ENCODE measurements at regions not wholly inside any gene's neighbourhood (a gene's known extent, or its start where the extent isn't known, plus 50 kb on each side); places are given as distances from the start of the nearest gene placed in this dataset.

- Mint-ChIP-seq H3K27ac (ENCODE audit: unreplicated experiment) (no peak overlapping the region), H3K9me3 (ENCODE audit: low read depth) (peaks cover 10% of the 10 kb centered on the region), H3K27me3 (ENCODE audit: low read depth) (no peaks in the 10 kb centered on the region), H3K36me3 (ENCODE audit: low read depth) (peaks cover 1% of the 10 kb centered on the region), H3K4me1 (ENCODE audit: low read depth) (no peaks in the 10 kb centered on the region), H3K4me3 (ENCODE audit: unreplicated experiment) (no peak overlapping the region)
- DNase-seq (ENCODE audit: low spot score) = no peak
- TF ChIP-seq CTCF (IDR thresholded peaks at IDR 0.05) = no peak
Observed at GRCh38 chr4:11529625-11530201, 101.0 kb upstream of the HS3ST1 start.

- TF ChIP-seq CTCF (IDR thresholded peaks at IDR 0.05) = no peak
- Mint-ChIP-seq H3K27ac (ENCODE audit: unreplicated experiment) (no peak overlapping the region), H3K4me1 (ENCODE audit: low read depth) (no peaks in the 10 kb centered on the region), H3K27me3 (ENCODE audit: low read depth) (no peaks in the 10 kb centered on the region), H3K36me3 (ENCODE audit: low read depth) (no peaks in the 10 kb centered on the region), H3K4me3 (ENCODE audit: unreplicated experiment) (no peak overlapping the region), H3K9me3 (ENCODE audit: low read depth) (no peaks in the 10 kb centered on the region)
- no peak for DNase-seq (ENCODE audit: low spot score)
Observed at GRCh38 chr4:11525085-11525484, 96.4 kb upstream of the HS3ST1 start.

GRCh38 chr4:11518754-11519153 lies 90.1 kb upstream of the HS3ST1 start:
- no peak for TF ChIP-seq CTCF (IDR thresholded peaks at IDR 0.05)
- H3K4me3 Mint-ChIP-seq (ENCODE audit: unreplicated experiment) = no peak overlapping the region
- no peak overlapping the region for H3K27ac Mint-ChIP-seq (ENCODE audit: unreplicated experiment)
- H3K36me3 Mint-ChIP-seq (ENCODE audit: low read depth) = no peaks in the 10 kb centered on the region
- no peak for DNase-seq (ENCODE audit: low spot score)
- H3K27me3 Mint-ChIP-seq (ENCODE audit: low read depth) = no peaks in the 10 kb centered on the region
- no peaks in the 10 kb centered on the region for H3K4me1 Mint-ChIP-seq (ENCODE audit: low read depth)
- H3K9me3 Mint-ChIP-seq (ENCODE audit: low read depth) = no peaks in the 10 kb centered on the region

GRCh38 chr4:11514779-11515419 lies 86.2 kb upstream of the HS3ST1 start:
- H3K27me3 Mint-ChIP-seq (ENCODE audit: low read depth) = no peaks in the 10 kb centered on the region
- no peak for DNase-seq (ENCODE audit: low spot score)
- no peaks in the 10 kb centered on the region for H3K36me3 Mint-ChIP-seq (ENCODE audit: low read depth)
- no peak for TF ChIP-seq CTCF (IDR thresholded peaks at IDR 0.05)
- H3K9me3 Mint-ChIP-seq (ENCODE audit: low read depth) = peaks cover 2% of the 10 kb centered on the region
- H3K27ac Mint-ChIP-seq (ENCODE audit: unreplicated experiment) = no peak overlapping the region
- no peak overlapping the region for H3K4me3 Mint-ChIP-seq (ENCODE audit: unreplicated experiment)
- no peaks in the 10 kb centered on the region for H3K4me1 Mint-ChIP-seq (ENCODE audit: low read depth)

GRCh38 chr4:11514003-11514402 lies 85.3 kb upstream of the HS3ST1 start:
- Mint-ChIP-seq H3K4me3 (ENCODE audit: unreplicated experiment) (no peak overlapping the region), H3K27me3 (ENCODE audit: low read depth) (no peaks in the 10 kb centered on the region), H3K27ac (ENCODE audit: unreplicated experiment) (no peak overlapping the region), H3K36me3 (ENCODE audit: low read depth) (no peaks in the 10 kb centered on the region), H3K9me3 (ENCODE audit: low read depth) (peaks cover 5% of the 10 kb centered on the region), H3K4me1 (ENCODE audit: low read depth) (no peaks in the 10 kb centered on the region)
- TF ChIP-seq CTCF (IDR thresholded peaks at IDR 0.05) = no peak
- no peak for DNase-seq (ENCODE audit: low spot score)

All from chondrocyte (in vitro differentiated cells).